Pons (tissue), 1 donor: ENCODE measurements at regions not wholly inside any gene's neighbourhood (a gene's known extent, or its start where the extent isn't known, plus 50 kb on each side); places are given as distances from the start of the nearest gene placed in this dataset.

Source experiments
- DNase-seq: peaks from one replicate; pipeline ENCODE4 v3.0.0-alpha.2; 2016; ENCODE audit warnings: low spot score

- DNase-seq, result no peak
Observed at GRCh38 chr21:38556390-38556789, 58.1 kb upstream of the ERG start.

GRCh38 chr21:38561205-38561604, 62.9 kb upstream of the ERG start:
- DNase-seq, result no peak

DNA sequence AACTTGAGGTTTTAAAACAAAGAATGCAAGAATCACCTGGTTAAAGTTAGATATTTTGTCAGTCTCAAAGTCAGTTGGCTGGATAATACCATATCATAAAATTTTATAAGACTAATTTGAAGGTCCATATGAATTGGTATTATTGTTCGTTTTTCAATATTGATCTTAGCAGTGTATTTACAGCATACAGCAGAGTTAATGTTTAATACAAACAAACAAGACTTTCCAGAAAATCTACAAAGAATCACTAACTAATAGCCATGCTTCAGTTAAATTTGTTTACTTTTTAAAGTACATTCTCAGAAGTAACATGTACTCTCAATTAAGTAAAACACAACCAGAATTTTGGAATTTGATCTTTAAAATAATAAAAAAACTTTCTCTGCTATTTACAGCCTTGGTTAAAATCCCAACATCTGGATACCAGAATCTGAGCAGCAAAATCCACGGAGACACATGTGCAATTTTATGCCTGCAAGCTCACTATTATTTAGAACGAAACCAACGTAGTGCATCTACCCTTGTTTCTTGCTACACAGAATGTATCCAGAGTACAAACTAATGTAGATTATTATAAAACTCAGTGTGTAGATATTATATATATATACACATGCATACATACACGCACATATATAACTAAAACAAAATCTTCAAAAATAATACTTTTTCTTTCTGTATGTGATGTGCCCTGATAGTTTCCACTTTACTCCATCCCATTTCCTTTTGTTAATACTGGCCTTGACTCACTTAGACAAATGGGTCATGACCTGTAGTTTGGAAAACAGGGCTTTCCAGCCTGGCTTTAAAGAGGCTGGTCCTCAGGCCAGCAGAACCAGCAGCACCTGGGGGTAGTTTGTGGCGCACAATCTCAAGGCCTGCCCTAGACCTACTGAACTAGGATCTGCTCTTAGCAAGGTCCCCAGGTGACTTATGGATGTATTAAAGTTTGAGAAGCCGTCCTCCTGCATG, 63.6 kb upstream of the ERG start:
- no peak for DNase-seq

DNA sequence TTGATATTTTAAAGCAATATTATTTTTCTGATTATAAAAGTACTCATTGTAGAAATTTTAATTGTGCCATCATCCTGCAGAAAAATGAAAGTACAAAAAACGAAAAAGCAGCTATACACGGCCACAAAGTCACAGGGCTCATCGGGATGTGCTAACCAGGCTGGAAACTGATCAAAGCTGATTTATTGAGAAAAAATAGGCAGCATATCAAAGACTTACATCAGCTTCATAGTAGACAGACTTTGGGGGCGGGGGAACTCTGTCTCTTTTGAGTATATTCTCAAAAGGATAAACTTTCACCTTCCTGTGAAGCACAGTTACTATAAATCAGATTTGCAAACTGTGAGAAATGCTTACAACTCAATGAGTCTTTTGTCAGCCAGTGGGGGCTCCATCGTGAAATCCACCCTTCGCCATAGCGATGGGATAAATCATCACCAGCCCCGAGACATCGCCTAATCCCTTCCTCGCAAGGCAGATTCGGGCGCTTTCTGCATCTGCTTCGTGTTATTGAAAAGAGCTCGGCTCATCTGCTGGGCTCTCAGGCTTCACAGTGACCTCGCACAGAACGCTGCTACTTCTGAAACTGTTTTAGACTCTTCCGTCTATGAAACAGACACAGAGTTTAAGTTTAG, 69.2 kb upstream of the ERG start:
- no peak for DNase-seq

DNA sequence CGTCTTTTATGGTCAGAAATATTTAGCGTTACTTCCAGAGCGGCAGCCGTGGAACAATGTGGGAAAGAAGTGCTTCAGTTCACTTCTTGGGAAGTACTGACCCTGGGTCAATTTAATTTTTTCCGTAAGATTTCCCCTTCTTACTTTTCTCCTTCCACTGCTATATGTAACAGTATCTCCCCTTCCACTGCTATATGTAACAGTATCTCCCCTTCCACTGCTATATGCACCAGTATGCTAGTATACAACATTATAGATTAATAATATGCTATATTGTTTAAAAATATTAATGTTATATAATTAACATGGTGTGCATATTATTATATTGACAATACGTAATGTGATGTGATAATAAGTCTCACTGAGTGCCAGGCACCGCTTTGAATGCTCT, 69.7 kb upstream of the ERG start:
- no peak for DNase-seq

DNA sequence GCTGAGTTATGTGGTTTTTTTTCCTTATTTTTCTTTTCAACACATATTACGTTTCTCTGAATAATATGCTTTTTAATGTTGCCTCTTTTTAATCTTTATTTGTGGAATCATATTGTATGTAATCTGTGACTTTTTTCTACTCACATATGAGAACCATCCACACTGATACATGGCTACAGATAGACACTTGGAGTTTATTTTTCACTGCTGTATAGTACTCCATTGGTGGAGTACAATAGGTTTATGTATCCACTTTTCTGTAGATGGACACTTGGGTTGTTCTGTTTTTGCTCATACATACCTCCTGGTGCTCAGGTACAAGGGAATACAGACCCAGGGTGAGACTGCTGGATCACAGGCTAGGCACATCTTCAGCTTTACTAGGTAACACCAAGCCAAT, 71.5 kb upstream of the ERG start:
- no peak for DNase-seq

DNA sequence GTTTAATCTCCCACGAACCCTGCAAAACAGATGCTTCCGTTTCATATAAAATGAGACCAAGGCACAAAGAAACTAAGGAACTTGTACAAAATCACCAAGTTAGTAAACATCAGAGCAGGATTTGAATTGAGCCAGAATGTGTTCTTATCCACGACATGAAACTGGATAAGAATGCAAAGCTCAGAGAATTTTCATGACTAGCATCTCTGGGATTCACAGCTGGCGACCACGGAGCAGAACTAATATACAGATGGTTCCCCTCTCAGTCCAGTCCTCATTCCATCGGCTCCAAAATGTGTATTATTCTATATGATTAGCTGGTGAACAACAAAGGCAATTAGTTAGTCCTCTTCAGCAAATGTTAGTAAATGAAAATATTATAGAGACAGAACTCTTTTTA, 72.3 kb upstream of the ERG start:
- no peak for DNase-seq

DNA sequence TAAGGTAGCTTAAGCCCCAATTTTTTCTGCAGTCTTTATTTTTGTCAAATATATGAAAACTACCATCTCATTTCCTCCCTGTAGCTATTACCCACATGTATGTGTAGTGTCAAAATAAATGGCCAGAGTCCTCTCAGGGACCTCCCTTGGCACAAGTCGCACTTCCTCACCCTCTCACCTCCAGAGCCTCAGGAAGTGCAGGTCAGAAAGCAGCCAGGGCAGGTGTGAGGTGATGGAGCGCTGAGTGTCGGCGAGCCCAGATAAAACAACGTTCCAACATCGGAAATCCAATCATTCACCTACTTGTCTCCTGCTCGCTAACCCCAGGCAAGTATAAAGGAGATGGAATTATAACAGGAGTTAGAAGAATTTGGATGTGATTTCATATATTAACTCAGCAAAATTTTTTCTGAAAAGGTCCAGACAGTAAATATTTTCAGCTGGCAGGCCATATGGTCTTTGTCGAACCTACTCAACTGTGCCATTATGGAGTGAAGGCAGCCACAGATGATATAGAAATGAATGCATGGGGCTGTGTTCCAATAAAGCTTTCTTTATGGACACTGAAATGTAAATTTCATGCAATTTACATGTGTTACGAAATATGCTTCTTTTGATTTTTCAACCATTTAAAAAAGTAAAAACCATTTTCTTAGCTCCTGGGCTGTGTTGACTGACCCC, 76.8 kb upstream of the ERG start:
- DNase-seq, result no peak

DNA sequence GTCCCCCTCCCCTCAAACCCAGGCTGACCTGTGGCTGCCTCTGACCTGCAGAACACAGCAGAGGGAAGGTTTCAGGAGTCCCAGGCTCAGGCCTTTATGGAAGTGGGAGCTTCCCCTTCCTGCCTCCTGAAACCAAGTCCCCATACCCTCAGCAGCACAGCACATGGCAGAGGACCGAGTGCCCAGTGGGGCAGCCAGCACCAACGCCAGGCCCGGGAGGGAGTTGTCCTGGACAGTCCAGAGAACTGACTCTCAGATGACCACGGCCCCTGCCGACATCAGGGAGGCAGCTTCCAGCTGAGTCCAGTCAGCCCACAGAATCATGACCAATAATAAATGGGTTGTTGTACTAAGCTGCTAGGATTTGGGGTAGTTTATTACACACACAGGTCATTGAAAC, 79.6 kb upstream of the ERG start:
- no peak for DNase-seq

DNA sequence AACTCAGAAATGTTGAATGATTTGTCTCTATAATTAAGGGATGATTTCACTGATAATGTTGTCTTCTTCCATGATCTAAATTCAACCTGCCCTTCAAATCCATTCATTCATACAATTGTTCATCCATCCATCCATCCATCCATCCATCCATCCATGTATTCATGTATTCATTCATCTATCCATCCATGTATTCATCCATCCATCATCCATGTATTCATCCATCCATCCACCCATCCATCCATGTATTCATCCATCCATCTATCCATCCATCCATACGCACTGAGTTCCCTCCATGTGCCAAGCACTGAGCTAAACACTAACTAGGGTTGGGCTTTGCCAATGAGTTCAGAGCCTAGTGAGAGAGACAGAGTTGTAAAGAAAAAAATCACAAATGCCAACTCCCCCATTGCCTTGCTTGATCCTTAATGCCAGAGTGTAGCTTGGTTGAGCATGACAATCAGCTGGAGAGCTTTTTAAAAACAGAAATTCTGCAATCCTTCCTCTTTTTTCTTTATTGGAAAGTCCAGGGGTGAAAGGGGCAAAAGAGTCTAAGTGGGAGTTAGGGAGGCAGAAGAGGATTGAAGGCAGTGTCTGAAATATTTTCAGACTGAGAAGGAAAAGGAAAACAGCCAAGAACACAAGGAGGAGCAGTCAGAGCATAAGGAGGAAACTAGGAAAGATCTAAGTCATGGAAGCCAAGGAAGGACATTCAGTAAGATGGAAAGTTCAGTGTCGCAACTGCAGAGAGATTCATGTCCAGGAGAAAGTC, 92.4 kb upstream of the ERG start:
- DNase-seq, result no peak

GRCh38 chr21:38591218-38591537, 92.9 kb upstream of the ERG start:
- DNase-seq, result no peak

GRCh38 chr21:38596264-38597042, 98.2 kb upstream of the ERG start:
- no peak for DNase-seq

GRCh38 chr21:38597421-38597820, 99.1 kb upstream of the ERG start:
- no peak for DNase-seq

DNA sequence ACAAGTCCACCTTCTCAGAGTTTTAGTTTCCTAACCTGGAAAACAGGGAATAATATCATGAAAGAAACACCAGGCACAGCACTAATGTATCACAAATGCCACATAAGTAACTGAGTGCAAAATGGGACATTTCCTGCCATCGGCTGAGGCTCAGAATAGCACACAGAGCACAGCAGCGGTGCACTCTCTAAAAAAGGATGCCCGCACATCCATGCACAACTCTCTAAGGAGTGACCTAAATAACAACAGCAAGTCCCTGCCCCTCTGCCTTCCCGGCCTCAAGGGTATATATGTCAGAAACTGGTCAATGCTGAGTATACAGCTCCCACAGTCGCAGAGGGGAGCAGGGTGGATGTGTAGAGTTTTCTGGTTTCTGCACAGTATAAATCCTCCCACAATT, 100.1 kb upstream of the ERG start:
- no peak for DNase-seq

GRCh38 chr21:38599381-38599975, 101.2 kb upstream of the ERG start:
- no peak for DNase-seq

DNA sequence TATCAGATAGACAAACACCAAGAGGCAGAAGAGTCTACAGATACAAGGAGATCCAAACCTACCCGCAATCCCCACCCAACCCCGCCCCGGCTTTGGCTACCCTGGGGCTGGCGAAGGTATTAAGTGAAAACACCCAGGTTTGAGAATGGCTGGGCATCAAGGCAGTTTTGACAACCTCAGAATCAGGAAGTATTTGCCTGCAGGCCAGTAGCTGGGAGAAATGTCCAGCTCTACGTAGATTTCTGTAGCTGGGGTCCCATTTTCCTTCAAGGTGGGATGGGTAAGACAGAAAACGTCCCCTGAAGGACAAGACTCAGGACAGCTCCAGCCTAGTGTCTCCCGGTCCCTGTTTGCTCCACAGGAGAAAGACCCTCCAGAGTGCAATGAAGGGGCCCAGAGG, 101.8 kb upstream of the ERG start:
- no peak for DNase-seq

GRCh38 chr21:38605236-38605635, 107.0 kb upstream of the ERG start:
- DNase-seq, result no peak

DNA sequence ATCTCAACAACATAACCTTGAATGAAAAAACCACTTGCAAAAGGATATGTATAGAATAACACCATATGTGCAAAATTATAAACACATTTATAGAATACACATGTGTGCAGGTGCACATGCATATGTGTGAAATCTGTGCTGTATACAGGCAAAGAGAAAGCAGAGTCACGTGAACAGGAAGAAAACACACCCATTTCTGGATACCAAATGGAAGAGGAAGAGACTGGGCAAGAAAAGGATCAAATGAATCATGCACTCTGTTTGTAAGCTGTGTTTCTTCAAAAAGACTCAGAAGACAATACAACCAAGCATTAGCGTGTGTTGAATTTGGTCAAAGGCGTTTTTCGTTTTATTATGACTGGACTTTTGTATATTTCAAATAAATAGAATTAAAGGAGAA, 111.3 kb upstream of the ERG start:
- DNase-seq, result no peak

- DNase-seq, result no peak
Observed at GRCh38 chr21:38610623-38611251, 112.5 kb upstream of the ERG start.

- DNase-seq, result no peak
Observed at GRCh38 chr21:38611277-38611676, 113.0 kb upstream of the ERG start.

DNA sequence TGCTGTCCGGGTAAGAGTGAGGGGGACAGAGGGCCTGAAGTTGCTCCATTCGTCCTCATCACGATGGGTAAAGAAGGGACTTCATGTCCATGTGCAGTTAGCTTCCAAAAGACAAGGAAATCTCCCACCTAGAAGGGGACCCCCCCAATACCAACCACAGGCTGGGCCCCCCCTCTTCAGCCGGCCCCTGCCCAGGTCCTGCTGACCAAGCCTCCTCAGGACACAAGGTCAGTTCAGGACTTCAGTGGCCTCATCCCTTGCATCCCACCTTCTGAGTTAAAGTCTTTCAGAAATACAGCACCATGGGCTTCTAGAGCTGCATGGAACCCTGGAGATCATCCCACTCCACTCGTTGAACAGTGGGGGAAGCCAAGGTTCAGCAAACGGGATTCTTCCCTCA, 115.4 kb upstream of the ERG start:
- no peak for DNase-seq
